K562 (cell line): ENCODE measurements at regions not wholly inside any gene's neighbourhood (a gene's known extent, or its start where the extent isn't known, plus 50 kb on each side); places are given as distances from the start of the nearest gene placed in this dataset.

Experiments used
- ATAC-seq: fragments of 200-7000 bp; cut with Tn5 transposase; 3 replicates; pipeline ENCODE4 v1.9.1; 2020; ENCODE audit warnings: moderate library complexity
- BruUV-seq: library from RNA; stranded (reverse); fragments of 400-500 nt; replicated peaks from 2 replicates; lab custom pipeline; 2021; lab: Mats Ljungman, UMichigan
- CTCF ChIA-PET: fragments of 300-600 bp; formaldehyde crosslinking; extraction: SDS; loops from one replicate; lab custom pipeline; 2021; ENCODE audit warnings: low intra/inter-chr PET ratio; lab: Yijun Ruan, JAX
- POLR2A ChIA-PET: fragments of 300-600, 350-650 bp; sonication (Branson Sonifier 250); formaldehyde crosslinking; extraction: SDS; loops from one replicate; lab custom pipeline; 2021; ENCODE audit warnings: antibody characterized with exemption, inconsistent platforms; lab: Yijun Ruan, JAX
- DNase-seq, 4 experiments: peaks; one replicate each; pipeline versions ENCODE4 v3.0.0 to v3.0.0-alpha.2; 2011 to 2018; ENCODE audit warnings: low spot score in 3 of 4, mixed read lengths in 3 of 4; ENCODE audit errors: extremely low read depth in 1 of 4
- FAIRE-seq: peaks from 2 replicates; lab custom pipeline; 2011; peaks lifted over from hg19 to GRCh38; lab: Jason Lieb, UNC
- H2AFZ ChIP-seq: 2 replicates; pipeline ENCODE4 v1.6.0; 2011; ENCODE audit warnings: low read depth, low read length, control low read depth, inconsistent platforms
- H3K27ac ChIP-seq: fragments of 200-600 bp; 3 replicates; pipeline ENCODE4 v1.8.0; 2011; ENCODE audit warnings: low read depth, mild to moderate bottlenecking, control low read depth, inconsistent platforms, low read length, moderate library complexity, mixed read lengths; ENCODE audit errors: extremely low read depth
- H3K27me3 ChIP-seq, 2 experiments: fragments of 300-600 bp in 1 of 2; 2 replicates in 1 of 2; 3 replicates in 1 of 2; pipeline versions ENCODE4 v1.6.0 to v1.8.0; 2011; ENCODE audit warnings: inconsistent platforms in 2 of 2, low read length in 2 of 2, mild to moderate bottlenecking in 1 of 2, mixed read lengths in 1 of 2, moderate library complexity in 1 of 2; ENCODE audit not compliant: control insufficient read depth in 2 of 2, insufficient read depth in 2 of 2
- H3K36me3 ChIP-seq: fragments of 300-600 bp; 3 replicates; pipeline ENCODE4 v1.8.0; 2011; ENCODE audit warnings: mild to moderate bottlenecking, low read length, inconsistent platforms; ENCODE audit not compliant: control insufficient read depth, insufficient read depth
- H3K4me1 ChIP-seq, 2 experiments: fragments of 200-600 bp in 1 of 2; replicated peaks in 1 of 2; 2 replicates in 1 of 2; 3 replicates in 1 of 2; pipeline versions ENCODE4 v1.5.1 to v1.8.0; 2011; ENCODE audit warnings: inconsistent platforms in 2 of 2, low read length in 2 of 2, mild to moderate bottlenecking in 1 of 2, mixed read lengths in 1 of 2, moderate library complexity in 1 of 2; ENCODE audit not compliant: control insufficient read depth in 2 of 2, insufficient read depth in 2 of 2
- H3K4me2 ChIP-seq: 2 replicates; pipeline ENCODE4 v1.6.1; 2011; ENCODE audit warnings: low read length, control low read depth, inconsistent platforms, mixed read lengths; ENCODE audit not compliant: insufficient read depth
- H3K4me3 ChIP-seq: fragments of 200-600 bp; sonication (generic), shearing (Covaris generic); 2 replicates; pipeline ENCODE4 v1.5.1; 2016; ENCODE audit warnings: control low read depth, inconsistent platforms
- H3K79me2 ChIP-seq: fragments of 200-600 bp; 3 replicates; pipeline ENCODE4 v1.8.0; 2011; ENCODE audit warnings: low read length, inconsistent platforms; ENCODE audit not compliant: control insufficient read depth, insufficient read depth
- H3K9ac ChIP-seq, 2 experiments: 2 replicates each; pipeline versions ENCODE4 v1.6.0 to v1.6.1; 2011; ENCODE audit warnings: low read depth in 2 of 2, low read length in 2 of 2, control low read depth in 1 of 2, inconsistent platforms in 1 of 2, mild to moderate bottlenecking in 1 of 2, mixed read lengths in 1 of 2; ENCODE audit not compliant: insufficient read depth in 1 of 2
- H3K9me1 ChIP-seq: one replicate; pipeline ENCODE4 v1.6.0; 2011; ENCODE audit warnings: inconsistent platforms, mild to moderate bottlenecking, low read length, moderate library complexity; ENCODE audit not compliant: control insufficient read depth, insufficient read depth
- H3K9me3 ChIP-seq: replicated peaks from 2 replicates; pipeline ENCODE4 v1.5.1; 2011; ENCODE audit warnings: low read depth, low read length, inconsistent platforms; ENCODE audit not compliant: control insufficient read depth, insufficient read depth
- H4K20me1 ChIP-seq: replicated peaks from 2 replicates; pipeline ENCODE4 v1.6.1; 2011; ENCODE audit warnings: low read length, inconsistent platforms, mixed read lengths; ENCODE audit not compliant: control insufficient read depth, insufficient read depth
- CC2D1A ChIP-seq: fragments of 450-650 bp; IDR thresholded peaks from 2 replicates; pipeline ENCODE4 v1.6.1; 2017; ENCODE audit warnings: mild to moderate bottlenecking
- CHD2 ChIP-seq: IDR thresholded peaks from 2 replicates; pipeline ENCODE4 v1.6.1; 2011; ENCODE audit warnings: low read depth, low read length
- E4F1 ChIP-seq: fragments of 250-450 bp; sonication (Bioruptor Pico); IDR thresholded peaks from 2 replicates; pipeline ENCODE4 v1.5.0; 2021; ENCODE audit warnings: mild to moderate bottlenecking, borderline replicate concordance
- FOXP4 ChIP-seq: sonication (generic); formaldehyde crosslinking; IDR thresholded peaks from 2 replicates; pipeline ENCODE4 v1.8.0; 2022; ENCODE audit warnings: mild to moderate bottlenecking, missing genetic modification reagents, borderline replicate concordance
- PTTG1 ChIP-seq: fragments of 450-650 bp; IDR thresholded peaks from 2 replicates; pipeline ENCODE4 v1.6.1; 2016; ENCODE audit warnings: low read depth, mild to moderate bottlenecking, missing genetic modification characterization, missing compliant biosample characterization
- SMAD4 ChIP-seq: fragments of 250-450 bp; sonication (Bioruptor Pico); conservative IDR thresholded peaks from 2 replicates; pipeline ENCODE4 v1.8.0; 2021; ENCODE audit warnings: inconsistent platforms, mild to moderate bottlenecking, moderate library complexity
- ZFP1 ChIP-seq: fragments of 450-650 bp; formaldehyde crosslinking; IDR thresholded peaks from 2 replicates; pipeline ENCODE4 v1.4.0; 2020; ENCODE audit warnings: mild to moderate bottlenecking, mixed read lengths
- ZFP30 ChIP-seq: fragments of 250-450 bp; sonication (Bioruptor Pico); IDR thresholded peaks from 2 replicates; pipeline ENCODE4 v1.8.0; 2022; ENCODE audit warnings: moderate library complexity, mild to moderate bottlenecking, inconsistent platforms, borderline replicate concordance
- ZFP91 ChIP-seq: sonication (generic); formaldehyde crosslinking; IDR thresholded peaks from 2 replicates; pipeline ENCODE4 v1.8.0; 2022; ENCODE audit warnings: mild to moderate bottlenecking, missing genetic modification reagents
- ZNF224 ChIP-seq: sonication (generic); formaldehyde crosslinking; IDR thresholded peaks from 2 replicates; pipeline ENCODE4 v1.8.0; 2022; ENCODE audit warnings: mild to moderate bottlenecking, missing genetic modification reagents
- ZNF408 ChIP-seq: fragments of 250-450 bp; sonication (Bioruptor Pico); IDR thresholded peaks from 2 replicates; pipeline ENCODE4 v1.4.0; 2020; ENCODE audit warnings: low read depth, mild to moderate bottlenecking, moderate library complexity
- WGBS: fragments of 100-300 bp; shearing (Covaris generic); methylation state at CpG from one replicate; pipeline ENCODE4 v1.1.6; 2016; ENCODE audit warnings: low coverage, mixed read lengths; ENCODE audit not compliant: insufficient coverage; ENCODE audit errors: missing lambda C conversion rate; 5-methylcytosine and 5-hydroxymethylcytosine counted together
- in situ Hi-C: fragments of 300-500 bp; cut with MboI; formaldehyde crosslinking; loops from 4 replicates; pipeline ENCODE4 v1.15.0; 2018; ENCODE audit warnings: inconsistent platforms, mixed read lengths
- intact Hi-C: fragments of 100-400 bp; cut with micrococcal nuclease; formaldehyde crosslinking; loops from 2 replicates; pipeline ENCODE4 v1.14.2; 2022

- WGBS: 11% methylated on average over 19 of the region's 30 CpGs
- ChIA-PET POLR2A (no interaction called here), CTCF (no interaction called here)
- Histone ChIP-seq H3K27me3 (no peaks in the 10 kb centered on the region), H3K27ac (no peak overlapping the region), H2AFZ (no peak overlapping the region), H3K9ac (no peak overlapping the region), H3K79me2 (no peaks in the 10 kb centered on the region), H3K9me1 (no peaks in the 10 kb centered on the region), H3K4me3 (no peak overlapping the region), H3K4me1 (no peaks in the 10 kb centered on the region; a peak in 1 of 5 replicates), H3K9me3 (no peaks in the 10 kb centered on the region), H3K36me3 (no peaks in the 10 kb centered on the region), H3K4me2 (no peak overlapping the region), H4K20me1 (no peaks in the 10 kb centered on the region)
- intact Hi-C loops: no loop called here
- no peak for FAIRE-seq
- ATAC-seq: no peak
- BruUV-seq: no TSS peak
- DNase-seq: no peak
- TF ChIP-seq SMAD4: no peak
- no peak for TF ChIP-seq CHD2
- TF ChIP-seq ZNF224 (CRISPR knock-in tag): no peak
- TF ChIP-seq ZNF408 (CRISPR knock-in tag): no peak
- no peak for TF ChIP-seq FOXP4
- TF ChIP-seq E4F1 (CRISPR knock-in tag): no peak
- no peak for TF ChIP-seq CC2D1A
- TF ChIP-seq ZFP91 (CRISPR knock-in tag): no peak
- TF ChIP-seq ZFP30: no peak
- no peak for TF ChIP-seq ZFP1
- no peak for TF ChIP-seq PTTG1 (tag)
- in situ Hi-C loops: no loop called here
Observed at GRCh38 chr18:78548261-78549058, 431.2 kb upstream of the SALL3 start.
